HepG2 (cell line): ENCODE measurements at regions not wholly inside any gene's neighbourhood (a gene's known extent, or its start where the extent isn't known, plus 50 kb on each side); places are given as distances from the start of the nearest gene placed in this dataset.

Experiments
- JUNB ChIP-seq: sonication (generic); formaldehyde crosslinking; IDR thresholded peaks from 2 replicates; pipeline ENCODE4 v1.8.0; 2022; ENCODE audit warnings: missing genetic modification reagents, mild to moderate bottlenecking, borderline replicate concordance
- MAFF ChIP-seq: IDR thresholded peaks from 2 replicates; pipeline ENCODE4 v1.6.1; 2011; ENCODE audit warnings: low read depth, low read length, improper control_type of control experiment
- MYNN ChIP-seq: sonication (generic); formaldehyde crosslinking; IDR thresholded peaks from 2 replicates; pipeline ENCODE4 v1.4.0; 2020; ENCODE audit warnings: mild to moderate bottlenecking, low read depth, missing genetic modification reagents
- POLR2A ChIP-seq, 2 experiments: IDR thresholded peaks; 2 replicates each; pipeline ENCODE4 v1.6.1; 2011; ENCODE audit warnings: low read depth in 2 of 2, low read length in 2 of 2, mild to moderate bottlenecking in 1 of 2, moderate library complexity in 1 of 2; ENCODE audit not compliant: insufficient read depth in 1 of 2
- RAD21 ChIP-seq: fragments of 450-650 bp; formaldehyde crosslinking; IDR thresholded peaks from 2 replicates; pipeline ENCODE4 v1.5.0; 2020; ENCODE audit warnings: mild to moderate bottlenecking
- SP1 ChIP-seq, 2 experiments: fragments of 450-650 bp in 1 of 2; sonication (generic) in 1 of 2; formaldehyde crosslinking in 1 of 2; IDR thresholded peaks; 2 replicates each; pipeline versions ENCODE4 v1.4.0 to v1.6.1; 2016 to 2020; ENCODE audit warnings: missing genetic modification reagents in 1 of 2
- ZBTB21 ChIP-seq: sonication (generic); formaldehyde crosslinking; IDR thresholded peaks from 2 replicates; pipeline ENCODE4 v1.4.0; 2020; ENCODE audit warnings: missing genetic modification reagents
- ZNF24 ChIP-seq: fragments of 450-650 bp; IDR thresholded peaks from 2 replicates; pipeline ENCODE4 v1.6.1; 2017; ENCODE audit warnings: antibody characterized with exemption, mild to moderate bottlenecking
- ZNF292 ChIP-seq: sonication (generic); formaldehyde crosslinking; IDR thresholded peaks from 2 replicates; pipeline ENCODE4 v1.8.1; 2022; ENCODE audit warnings: mild to moderate bottlenecking, low read depth, missing genetic modification reagents, borderline replicate concordance
- ZNF552 ChIP-seq: sonication (generic); formaldehyde crosslinking; IDR thresholded peaks from 2 replicates; pipeline ENCODE4 v1.9.0; 2022; ENCODE audit warnings: missing genetic modification reagents, mild to moderate bottlenecking, borderline replicate concordance
- ZNF563 ChIP-seq: sonication (generic); formaldehyde crosslinking; IDR thresholded peaks from 2 replicates; pipeline ENCODE4 v1.8.0; 2022; ENCODE audit warnings: mild to moderate bottlenecking, moderate library complexity, missing genetic modification reagents
- ZNF781 ChIP-seq: sonication (generic); formaldehyde crosslinking; IDR thresholded peaks from 2 replicates; pipeline ENCODE4 v1.5.1; 2020; ENCODE audit warnings: borderline replicate concordance, mild to moderate bottlenecking, missing genetic modification reagents; ENCODE audit errors: not compliant biosample characterization
- TF ChIP-seq, protein P1 (sequence below), 2 experiments: sonication (generic) in 1 of 2; formaldehyde crosslinking in 1 of 2; IDR thresholded peaks; 2 replicates each; pipeline versions ENCODE4 v1.5.1 to v1.6.1; 2011 to 2020; ENCODE audit warnings: borderline replicate concordance in 1 of 2, low read depth in 1 of 2, low read length in 1 of 2, mild to moderate bottlenecking in 1 of 2, missing genetic modification reagents in 1 of 2, moderate library complexity in 1 of 2
- TF ChIP-seq, protein P2 (sequence below): sonication (generic); formaldehyde crosslinking; IDR thresholded peaks from 2 replicates; pipeline ENCODE4 v1.5.0; 2020; ENCODE audit warnings: mild to moderate bottlenecking, missing genetic modification reagents, moderate library complexity

DNA sequence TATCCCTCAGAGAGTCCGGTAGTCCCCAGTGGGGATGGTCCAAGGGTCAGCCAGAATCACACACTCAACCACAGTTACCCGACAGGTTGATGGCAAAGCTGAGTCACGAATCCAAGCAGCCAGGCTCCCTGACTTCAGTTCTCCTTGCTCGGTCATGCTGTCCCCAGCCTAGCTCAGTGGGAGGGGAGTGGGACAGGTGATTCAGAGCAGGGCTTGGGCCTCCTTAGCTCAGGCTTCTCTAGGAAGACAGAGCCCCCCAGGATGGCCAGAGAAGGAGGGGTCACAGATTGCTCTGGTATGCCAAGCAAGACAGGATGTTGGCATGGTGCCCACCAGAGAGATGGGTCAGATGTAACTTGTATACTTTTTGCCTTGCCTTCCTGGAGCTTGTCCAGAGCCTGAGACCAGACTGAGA, 66.5 kb downstream of the EFNB1 start:
- TF ChIP-seq POLR2A (IDR thresholded peaks at IDR 0.05; ENCODE audit: insufficient read depth in 1 of 2, low read depth in 2 of 2, low read length in 2 of 2) (no peak), MYNN (CRISPR knock-in tag) (no peak), MAFF (0 out of 2 replicates have a peak, but pooled peaks have one; percentile 1), JUNB (CRISPR knock-in tag) (no peak), ZNF552 (CRISPR knock-in tag) (no peak), ZBTB21 (CRISPR knock-in tag) (no peak), ZNF24 (no peak), ZNF292 (CRISPR knock-in tag) (no peak), ZNF563 (CRISPR knock-in tag) (no peak), SP1 (IDR thresholded peaks at IDR 0.05) (no peak), SP1 (CRISPR knock-in tag; IDR thresholded peaks at IDR 0.05) (no peak), ZNF781 (CRISPR knock-in tag) (no peak), RAD21 (CRISPR knock-in tag) (no peak)
- TF ChIP-seq, protein P1, sequence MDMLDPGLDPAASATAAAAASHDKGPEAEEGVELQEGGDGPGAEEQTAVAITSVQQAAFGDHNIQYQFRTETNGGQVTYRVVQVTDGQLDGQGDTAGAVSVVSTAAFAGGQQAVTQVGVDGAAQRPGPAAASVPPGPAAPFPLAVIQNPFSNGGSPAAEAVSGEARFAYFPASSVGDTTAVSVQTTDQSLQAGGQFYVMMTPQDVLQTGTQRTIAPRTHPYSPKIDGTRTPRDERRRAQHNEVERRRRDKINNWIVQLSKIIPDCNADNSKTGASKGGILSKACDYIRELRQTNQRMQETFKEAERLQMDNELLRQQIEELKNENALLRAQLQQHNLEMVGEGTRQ (IDR thresholded peaks at IDR 0.05; ENCODE audit: low read depth, low read length), result no peak
- TF ChIP-seq, protein P1 (CRISPR knock-in tag; IDR thresholded peaks at IDR 0.05; ENCODE audit: borderline replicate concordance), result no peak
- TF ChIP-seq, protein P2, sequence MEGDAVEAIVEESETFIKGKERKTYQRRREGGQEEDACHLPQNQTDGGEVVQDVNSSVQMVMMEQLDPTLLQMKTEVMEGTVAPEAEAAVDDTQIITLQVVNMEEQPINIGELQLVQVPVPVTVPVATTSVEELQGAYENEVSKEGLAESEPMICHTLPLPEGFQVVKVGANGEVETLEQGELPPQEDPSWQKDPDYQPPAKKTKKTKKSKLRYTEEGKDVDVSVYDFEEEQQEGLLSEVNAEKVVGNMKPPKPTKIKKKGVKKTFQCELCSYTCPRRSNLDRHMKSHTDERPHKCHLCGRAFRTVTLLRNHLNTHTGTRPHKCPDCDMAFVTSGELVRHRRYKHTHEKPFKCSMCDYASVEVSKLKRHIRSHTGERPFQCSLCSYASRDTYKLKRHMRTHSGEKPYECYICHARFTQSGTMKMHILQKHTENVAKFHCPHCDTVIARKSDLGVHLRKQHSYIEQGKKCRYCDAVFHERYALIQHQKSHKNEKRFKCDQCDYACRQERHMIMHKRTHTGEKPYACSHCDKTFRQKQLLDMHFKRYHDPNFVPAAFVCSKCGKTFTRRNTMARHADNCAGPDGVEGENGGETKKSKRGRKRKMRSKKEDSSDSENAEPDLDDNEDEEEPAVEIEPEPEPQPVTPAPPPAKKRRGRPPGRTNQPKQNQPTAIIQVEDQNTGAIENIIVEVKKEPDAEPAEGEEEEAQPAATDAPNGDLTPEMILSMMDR (CRISPR knock-in tag), result no peak
